GM19372 (cell line): ENCODE measurements at regions not wholly inside any gene's neighbourhood (a gene's known extent, or its start where the extent isn't known, plus 50 kb on each side); places are given as distances from the start of the nearest gene placed in this dataset.

Experiments used
- ATAC-seq: cut with Tn5 transposase; IDR thresholded peaks from one replicate; pipeline ENCODE4 v1.9.1; 2021; ENCODE audit warnings: mild to moderate bottlenecking, low read depth, moderate library complexity; ENCODE audit not compliant: unreplicated experiment

- ATAC-seq = no peak
Observed at GRCh38 chr9:95634536-95634935, 117.8 kb upstream of the PTCH1 start.

GRCh38 chr9:95634114-95634513, 117.3 kb upstream of the PTCH1 start:
- no peak for ATAC-seq

- no peak for ATAC-seq
Observed at GRCh38 chr9:95629585-95629984, 112.8 kb upstream of the PTCH1 start.

- no peak for ATAC-seq
Observed at GRCh38 chr9:95627802-95628201, 111.0 kb upstream of the PTCH1 start.

- ATAC-seq = no peak
Observed at GRCh38 chr9:95626885-95627558, 110.3 kb upstream of the PTCH1 start.

- no peak for ATAC-seq
Observed at GRCh38 chr9:95626341-95626740, 109.6 kb upstream of the PTCH1 start.

GRCh38 chr9:95623640-95624039, 106.9 kb upstream of the PTCH1 start:
- ATAC-seq = no peak

- no peak for ATAC-seq
Observed at GRCh38 chr9:95620722-95621121, 104.0 kb upstream of the PTCH1 start.

GRCh38 chr9:95620314-95620713, 103.5 kb upstream of the PTCH1 start:
- ATAC-seq = no peak

- ATAC-seq = no peak
Observed at GRCh38 chr9:95615246-95615645, 98.5 kb upstream of the PTCH1 start.

- no peak for ATAC-seq
Observed at GRCh38 chr9:95613670-95614069, 96.9 kb upstream of the PTCH1 start.

- no peak for ATAC-seq
Observed at GRCh38 chr9:95611354-95611753, 94.6 kb upstream of the PTCH1 start.

- ATAC-seq = no peak
Observed at GRCh38 chr9:95610006-95610785, 93.4 kb upstream of the PTCH1 start.

GRCh38 chr9:95609426-95609825, 92.7 kb upstream of the PTCH1 start:
- ATAC-seq = no peak

- no peak for ATAC-seq
Observed at GRCh38 chr9:95608341-95608740, 91.6 kb upstream of the PTCH1 start.

- ATAC-seq = no peak
Observed at GRCh38 chr9:95607507-95607906, 90.7 kb upstream of the PTCH1 start.

- no peak for ATAC-seq
Observed at GRCh38 chr9:95606489-95607350, 89.9 kb upstream of the PTCH1 start.

GRCh38 chr9:95605816-95606488, 89.2 kb upstream of the PTCH1 start:
- no peak for ATAC-seq

- no peak for ATAC-seq
Observed at GRCh38 chr9:95605101-95605500, 88.3 kb upstream of the PTCH1 start.

- no peak for ATAC-seq
Observed at GRCh38 chr9:95598236-95598635, 81.5 kb upstream of the PTCH1 start.
